ENCODE measurements at regions not wholly inside any gene's neighbourhood (a gene's known extent, or its start where the extent isn't known, plus 50 kb on each side); places are given as distances from the start of the nearest gene placed in this dataset.

- DNase-seq (ENCODE audit: low read depth): no peak
Measured at GRCh38 chr15:62779899-62780298, 262.6 kb upstream of the TPM1 start.

DNA sequence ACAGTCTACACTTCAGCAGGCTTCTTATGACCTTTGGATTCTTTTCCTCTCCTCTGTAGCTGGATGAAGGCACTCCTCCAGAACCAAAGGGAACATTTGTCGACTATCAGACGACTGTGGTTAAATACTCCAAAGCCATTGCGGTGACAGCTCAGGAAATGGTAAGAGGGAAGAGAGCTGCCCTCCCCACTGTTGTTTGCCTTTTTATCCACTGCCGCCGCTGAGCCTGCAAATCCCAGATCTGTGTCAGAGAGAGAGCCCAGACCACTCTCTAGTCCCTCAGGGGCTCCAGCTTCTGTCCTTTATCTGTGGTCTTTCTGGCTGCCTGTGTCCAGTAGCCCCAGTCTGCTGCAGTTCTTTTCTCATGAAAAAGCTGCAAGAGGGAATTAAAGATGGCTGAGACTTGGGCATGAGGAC lies 261.5 kb upstream of the TPM1 start:
- DNase-seq (ENCODE audit: low read depth): no peak

- DNase-seq (ENCODE audit: low read depth): no peak
Measured at GRCh38 chr15:62782071-62782841, 260.3 kb upstream of the TPM1 start.

DNA sequence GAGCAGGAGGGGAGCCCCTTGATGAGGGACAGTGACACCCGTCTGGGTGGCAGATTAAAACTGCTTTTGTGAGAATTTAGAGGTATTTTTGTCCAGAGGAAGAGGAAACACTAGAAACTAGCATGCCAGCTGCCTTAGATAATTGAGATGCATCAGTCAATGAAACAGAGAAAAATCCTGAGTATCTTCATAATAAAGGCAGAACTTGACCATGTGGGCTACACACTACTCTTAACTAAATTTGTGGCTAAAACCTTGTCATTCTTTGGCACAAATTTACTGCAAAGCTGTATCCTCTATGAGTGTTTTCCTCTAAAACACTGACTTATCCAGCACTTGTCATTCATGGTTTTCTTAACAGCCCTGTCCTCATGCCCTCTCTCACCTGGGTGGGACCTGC lies 259.7 kb upstream of the TPM1 start:
- no peak for DNase-seq (ENCODE audit: low read depth)

DNA sequence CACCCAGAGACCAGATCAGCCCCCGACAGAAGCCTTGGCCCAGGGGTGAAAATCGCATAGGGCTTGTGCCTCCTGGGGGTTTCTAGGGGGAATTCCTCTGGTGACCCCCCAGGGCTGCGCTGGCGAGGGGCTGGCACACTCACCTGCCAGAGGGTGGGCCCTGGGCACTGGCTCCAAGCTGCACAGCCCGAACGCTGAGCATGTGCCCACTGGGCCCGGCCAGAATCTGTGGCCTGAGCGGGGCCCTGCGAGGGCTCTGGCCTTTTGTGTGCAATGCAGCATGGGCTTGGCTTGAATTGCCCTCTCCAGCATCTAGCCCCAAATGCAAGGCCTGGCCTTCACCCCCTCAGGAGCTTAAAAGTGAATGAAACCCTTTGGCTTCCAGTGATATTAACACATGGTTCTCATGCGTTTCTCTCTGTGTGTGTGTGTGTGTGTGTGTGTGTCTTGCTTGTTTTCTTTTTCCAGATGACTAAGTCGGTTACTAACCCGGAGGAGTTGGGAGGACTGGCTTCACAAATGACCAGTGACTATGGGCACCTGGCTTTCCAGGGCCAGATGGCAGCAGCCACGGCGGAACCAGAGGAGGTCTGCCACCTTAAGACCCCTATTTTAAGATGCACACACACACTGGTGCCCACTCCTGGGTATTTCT lies 259.1 kb upstream of the TPM1 start:
- DNase-seq (ENCODE audit: low read depth): no peak

DNA sequence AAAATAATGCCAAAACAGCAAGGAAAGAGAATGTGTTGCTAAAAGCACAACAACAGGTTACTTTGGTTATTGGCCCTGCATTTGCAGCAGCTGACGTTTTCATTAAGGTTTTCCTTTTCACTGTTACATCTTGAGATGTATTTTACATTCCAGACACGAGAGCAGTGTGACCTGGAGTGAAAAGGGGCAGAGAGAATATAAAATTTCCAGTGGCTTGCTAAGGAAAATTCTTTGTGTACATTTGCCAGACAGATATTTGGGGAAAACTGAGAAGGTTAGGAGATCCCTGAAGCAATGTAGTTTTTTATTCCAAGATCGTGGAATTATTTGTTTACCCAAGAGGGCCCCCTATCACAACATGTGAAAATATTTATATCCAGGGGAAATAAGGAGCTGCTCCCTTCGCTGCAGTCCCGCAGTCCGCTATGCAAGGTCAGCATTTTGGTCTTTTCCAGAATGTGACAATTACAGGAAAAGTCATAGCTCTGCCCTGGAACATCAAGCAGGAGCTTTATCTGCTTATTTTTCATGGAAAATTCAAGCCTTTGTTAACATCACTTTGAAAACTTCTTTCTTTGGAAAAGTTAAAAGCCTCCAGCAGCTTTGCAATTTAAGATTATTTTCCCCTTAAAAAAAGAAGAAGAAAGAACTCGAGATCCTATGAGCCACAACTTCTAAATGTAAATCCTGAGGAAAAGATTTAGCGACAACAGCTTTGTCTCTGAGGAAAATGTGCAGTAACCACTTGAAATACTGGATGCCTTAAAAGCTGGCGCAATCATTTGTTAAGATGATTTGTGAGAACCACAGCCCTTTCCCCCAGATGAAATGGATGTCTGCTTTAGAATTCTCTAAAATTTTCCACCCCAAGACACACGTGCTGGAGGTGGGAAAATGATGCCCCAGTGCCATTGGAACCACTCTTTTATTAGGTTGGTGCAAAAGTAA lies 256.4 kb upstream of the TPM1 start:
- no peak for DNase-seq (ENCODE audit: low read depth)

GRCh38 chr15:62787401-62787800 lies 255.1 kb upstream of the TPM1 start:
- DNase-seq (ENCODE audit: low read depth): no peak

DNA sequence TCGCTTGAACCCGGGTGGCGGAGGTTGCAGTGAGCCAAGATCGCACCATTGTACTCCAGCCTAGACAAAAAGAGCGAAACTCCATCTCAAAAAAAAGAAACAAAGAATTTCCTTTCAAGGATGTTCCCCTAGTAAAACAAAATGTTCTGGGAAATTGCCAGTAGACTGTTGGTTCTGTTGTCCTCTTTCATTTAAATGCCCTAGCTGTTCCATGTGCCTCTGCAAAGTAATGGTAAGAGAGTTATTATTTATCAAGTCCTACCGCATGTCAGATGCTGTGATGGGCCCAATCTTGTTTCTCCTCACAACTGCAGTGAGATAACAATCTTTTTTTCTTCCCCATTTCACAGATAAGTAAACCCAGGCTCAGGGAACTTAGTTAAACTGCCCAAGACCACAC lies 254.3 kb upstream of the TPM1 start:
- no peak for DNase-seq (ENCODE audit: low read depth)

- DNase-seq (ENCODE audit: low read depth): no peak
Measured at GRCh38 chr15:62790546-62790945, 252.0 kb upstream of the TPM1 start.

- DNase-seq (ENCODE audit: low read depth): no peak
Measured at GRCh38 chr15:62791694-62792093, 250.9 kb upstream of the TPM1 start.

DNA sequence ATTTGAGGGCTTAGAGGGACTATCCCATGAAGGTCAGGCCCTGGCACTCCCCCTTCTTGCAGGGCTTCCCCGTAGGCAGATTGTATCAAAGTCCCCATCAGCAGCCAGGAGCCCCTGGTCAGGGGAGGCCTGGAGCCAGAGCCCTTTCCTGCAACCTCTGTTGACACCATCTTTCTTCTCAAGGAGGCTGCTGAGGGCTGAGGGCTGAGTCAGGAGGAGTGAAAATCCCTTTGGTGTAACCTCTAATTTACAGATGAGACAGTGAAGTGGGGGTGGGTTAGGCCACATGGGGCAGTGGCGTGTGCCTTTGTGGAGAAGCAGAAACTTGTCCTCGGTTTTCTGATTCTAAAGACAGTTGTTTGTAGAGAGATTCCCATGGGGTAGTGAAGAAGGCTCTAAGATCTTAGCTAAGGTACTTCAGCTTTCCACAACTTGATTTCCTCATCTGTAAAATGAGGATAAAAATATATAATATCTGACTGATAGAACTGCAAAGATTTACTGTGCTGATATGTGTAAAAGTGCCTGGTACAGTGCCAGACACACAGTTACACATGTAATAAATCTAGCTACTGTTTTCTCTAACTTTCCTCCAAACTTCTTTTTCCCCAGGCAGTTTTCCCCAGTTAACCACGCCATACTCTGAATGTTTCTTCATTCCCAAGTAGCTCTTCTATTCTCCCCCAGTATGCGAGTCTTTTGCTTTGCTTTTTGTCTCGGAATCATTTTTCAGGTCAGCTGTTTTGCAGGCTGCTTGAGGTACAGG lies 249.4 kb upstream of the TPM1 start:
- DNase-seq (ENCODE audit: low read depth): no peak

DNA sequence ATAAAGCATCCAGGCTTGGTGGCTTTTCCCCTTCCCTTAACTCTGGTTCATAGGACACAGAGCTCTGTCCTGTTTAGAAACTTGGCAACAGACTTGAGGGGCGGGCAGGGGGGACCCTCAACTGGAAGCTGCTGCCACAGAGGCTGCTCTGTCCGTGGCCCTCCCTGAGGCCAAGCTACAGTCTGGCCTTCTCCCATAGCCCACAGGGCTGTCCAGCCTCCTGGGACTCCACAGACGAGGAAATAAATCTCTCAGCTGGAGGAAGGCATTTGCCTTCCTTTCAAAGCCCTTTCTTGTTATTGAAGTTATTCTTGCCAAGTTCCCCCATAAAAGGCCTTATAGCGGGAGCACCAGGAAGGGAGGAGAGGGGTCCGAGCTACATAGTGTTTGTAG lies 248.8 kb upstream of the TPM1 start:
- no peak for DNase-seq (ENCODE audit: low read depth)

- DNase-seq (ENCODE audit: low read depth): no peak
Measured at GRCh38 chr15:62795171-62795570, 247.4 kb upstream of the TPM1 start.

GRCh38 chr15:62795700-62796695 lies 246.5 kb upstream of the TPM1 start:
- DNase-seq (ENCODE audit: low read depth): no peak

- no peak for DNase-seq (ENCODE audit: low read depth)
Measured at GRCh38 chr15:62797171-62797570, 245.4 kb upstream of the TPM1 start.

GRCh38 chr15:62798536-62798935 lies 244.0 kb upstream of the TPM1 start:
- DNase-seq (ENCODE audit: low read depth): no peak

- DNase-seq (ENCODE audit: low read depth): no peak
Measured at GRCh38 chr15:62799037-62799436, 243.5 kb upstream of the TPM1 start.

GRCh38 chr15:62799919-62800318 lies 242.6 kb upstream of the TPM1 start:
- DNase-seq (ENCODE audit: low read depth): no peak

DNA sequence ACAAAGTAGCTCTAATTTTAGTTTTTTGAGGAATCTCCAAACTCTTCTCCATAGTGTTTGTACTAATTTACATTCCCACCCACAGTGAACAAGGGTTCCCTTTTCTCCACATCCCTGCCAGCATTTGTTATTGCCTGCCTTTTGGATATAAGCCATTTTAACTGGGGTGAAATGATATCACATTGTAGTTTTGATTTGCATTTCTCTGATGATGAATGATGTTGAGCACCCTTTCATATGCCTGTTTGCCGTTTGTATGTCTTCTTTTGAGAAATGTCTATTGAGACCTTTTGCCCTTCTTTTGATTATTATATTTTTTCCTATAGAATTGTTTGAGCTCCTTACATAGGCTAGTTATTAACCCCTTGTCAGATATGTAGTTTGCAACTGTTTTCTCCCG lies 239.9 kb upstream of the TPM1 start:
- DNase-seq (ENCODE audit: low read depth): no peak

GRCh38 chr15:62803856-62804400 lies 238.6 kb upstream of the TPM1 start:
- no peak for DNase-seq (ENCODE audit: low read depth)

Measured in activated T-helper 9 cell treated with anti-CD3 and anti-CD28 coated beads, Interleukin-2, amount 50 U/mL, for 16 hours (primary cell).